Mammary epithelial cell (primary cell): ENCODE measurements at regions not wholly inside any gene's neighbourhood (a gene's known extent, or its start where the extent isn't known, plus 50 kb on each side); places are given as distances from the start of the nearest gene placed in this dataset.

Experiments
- CTCF ChIP-seq, 2 donors: IDR thresholded peaks in 1 of 2; conservative IDR thresholded peaks in 1 of 2; 2 replicates each; pipeline ENCODE4 v1.5.1; 2011 to 2012; ENCODE audit warnings: inconsistent platforms in 2 of 2, low read length in 2 of 2, mild to moderate bottlenecking in 2 of 2, control low read depth in 1 of 2, low read depth in 1 of 2; ENCODE audit not compliant: insufficient read depth in 1 of 2; ENCODE audit errors: extremely low read depth in 1 of 2
- EZH2 ChIP-seq: IDR thresholded peaks from 2 replicates; pipeline ENCODE4 v1.6.1; 2012; ENCODE audit warnings: low read length, inconsistent platforms, borderline replicate concordance

- TF ChIP-seq CTCF (conservative IDR thresholded peaks at IDR 0.05 in 1 of 2, IDR thresholded peaks at IDR 0.05 in 1 of 2; ENCODE audit: extremely low read depth in 1 of 2, insufficient read depth in 1 of 2, low read depth in 1 of 2, low read length in 2 of 2) (peak in 1 of 2 donors; percentile 13), EZH2 (no peak)
Measured at GRCh38 chr21:38654580-38654979, 151.1 kb upstream of the ETS2 start.
